ENCODE measurements at regions not wholly inside any gene's neighbourhood (a gene's known extent, or its start where the extent isn't known, plus 50 kb on each side); places are given as distances from the start of the nearest gene placed in this dataset.

GRCh38 chr5:57601996-57602395 lies 119.4 kb upstream of the ACTBL2 start:
- H3K27ac ChIP-seq = no peak overlapping the region
- no peaks in the 10 kb centered on the region for H3K9me3 ChIP-seq
- no peak for TF ChIP-seq Cebpa-rat (IDR thresholded peaks at IDR 0.05)
- no peaks in the 10 kb centered on the region for H3K27me3 ChIP-seq
- H3K4me2 ChIP-seq = no peak overlapping the region
- H3K4me1 ChIP-seq = no peaks in the 10 kb centered on the region
- H3K4me3 ChIP-seq = no peak overlapping the region
- no peaks in the 10 kb centered on the region for H3K36me3 ChIP-seq
- no peaks in the 10 kb centered on the region for H4K20me1 ChIP-seq
- H3K9ac ChIP-seq = no peak overlapping the region

GRCh38 chr5:57600321-57600720 lies 117.7 kb upstream of the ACTBL2 start:
- TF ChIP-seq Cebpa-rat (IDR thresholded peaks at IDR 0.05) = no peak
- no peaks in the 10 kb centered on the region for H3K36me3 ChIP-seq
- H3K4me3 ChIP-seq = no peak overlapping the region
- no peaks in the 10 kb centered on the region for H3K4me1 ChIP-seq
- H3K27ac ChIP-seq = no peak overlapping the region
- H3K9me3 ChIP-seq = no peaks in the 10 kb centered on the region
- H3K4me2 ChIP-seq = no peak overlapping the region
- no peaks in the 10 kb centered on the region for H3K27me3 ChIP-seq
- H4K20me1 ChIP-seq = no peaks in the 10 kb centered on the region
- H3K9ac ChIP-seq = no peak overlapping the region

GRCh38 chr5:57598756-57599155 lies 116.1 kb upstream of the ACTBL2 start:
- Histone ChIP-seq H3K4me2 (no peak overlapping the region), H3K9me3 (no peaks in the 10 kb centered on the region), H3K27me3 (no peaks in the 10 kb centered on the region), H3K9ac (no peak overlapping the region), H3K27ac (no peak overlapping the region), H3K4me1 (no peaks in the 10 kb centered on the region), H3K36me3 (no peaks in the 10 kb centered on the region), H4K20me1 (no peaks in the 10 kb centered on the region), H3K4me3 (no peak overlapping the region)
- no peak for TF ChIP-seq Cebpa-rat (IDR thresholded peaks at IDR 0.05)

- Histone ChIP-seq H3K27me3 (no peaks in the 10 kb centered on the region), H3K9ac (no peak overlapping the region), H3K4me3 (no peak overlapping the region), H3K27ac (no peak overlapping the region), H4K20me1 (no peaks in the 10 kb centered on the region), H3K4me2 (no peak overlapping the region), H3K4me1 (no peaks in the 10 kb centered on the region), H3K9me3 (no peaks in the 10 kb centered on the region), H3K36me3 (no peaks in the 10 kb centered on the region)
- TF ChIP-seq Cebpa-rat (IDR thresholded peaks at IDR 0.05) = no peak
These were observed 115.5 kb upstream of the ACTBL2 start for GRCh38 chr5:57598097-57598496.

- no peak overlapping the region for H3K4me2 ChIP-seq
- TF ChIP-seq Cebpa-rat (IDR thresholded peaks at IDR 0.05) = no peak
- H3K4me3 ChIP-seq = no peak overlapping the region
- no peak overlapping the region for H3K9ac ChIP-seq
- H3K36me3 ChIP-seq = no peaks in the 10 kb centered on the region
- H3K27ac ChIP-seq = no peak overlapping the region
- H3K27me3 ChIP-seq = no peaks in the 10 kb centered on the region
- H4K20me1 ChIP-seq = no peaks in the 10 kb centered on the region
- H3K4me1 ChIP-seq = no peaks in the 10 kb centered on the region
- no peaks in the 10 kb centered on the region for H3K9me3 ChIP-seq
These were observed 112.9 kb upstream of the ACTBL2 start for GRCh38 chr5:57595523-57595991.

- no peak for TF ChIP-seq Cebpa-rat (IDR thresholded peaks at IDR 0.05)
- Histone ChIP-seq H4K20me1 (no peaks in the 10 kb centered on the region), H3K9me3 (no peaks in the 10 kb centered on the region), H3K27ac (no peak overlapping the region), H3K9ac (no peak overlapping the region), H3K27me3 (no peaks in the 10 kb centered on the region), H3K36me3 (no peaks in the 10 kb centered on the region), H3K4me3 (no peak overlapping the region), H3K4me1 (no peaks in the 10 kb centered on the region), H3K4me2 (no peak overlapping the region)
These were observed 111.8 kb upstream of the ACTBL2 start for GRCh38 chr5:57594436-57594835.

GRCh38 chr5:57592236-57592635 lies 109.6 kb upstream of the ACTBL2 start:
- H3K36me3 ChIP-seq = no peaks in the 10 kb centered on the region
- H3K9ac ChIP-seq = no peak overlapping the region
- no peaks in the 10 kb centered on the region for H4K20me1 ChIP-seq
- H3K4me2 ChIP-seq = no peak overlapping the region
- no peaks in the 10 kb centered on the region for H3K27me3 ChIP-seq
- no peak for TF ChIP-seq Cebpa-rat (IDR thresholded peaks at IDR 0.05)
- no peak overlapping the region for H3K4me3 ChIP-seq
- H3K4me1 ChIP-seq = no peaks in the 10 kb centered on the region
- H3K27ac ChIP-seq = no peak overlapping the region
- H3K9me3 ChIP-seq = no peaks in the 10 kb centered on the region

GRCh38 chr5:57586649-57587048 lies 104.0 kb upstream of the ACTBL2 start:
- no peak overlapping the region for H3K4me2 ChIP-seq
- no peaks in the 10 kb centered on the region for H3K4me1 ChIP-seq
- no peak overlapping the region for H3K9ac ChIP-seq
- H3K4me3 ChIP-seq = no peak overlapping the region
- H3K27ac ChIP-seq = no peak overlapping the region
- H3K9me3 ChIP-seq = no peaks in the 10 kb centered on the region
- no peaks in the 10 kb centered on the region for H3K27me3 ChIP-seq
- no peaks in the 10 kb centered on the region for H3K36me3 ChIP-seq
- no peak for TF ChIP-seq Cebpa-rat (IDR thresholded peaks at IDR 0.05)
- H4K20me1 ChIP-seq = no peaks in the 10 kb centered on the region

GRCh38 chr5:57582578-57583070 lies 100.0 kb upstream of the ACTBL2 start:
- no peak overlapping the region for H3K27ac ChIP-seq
- H4K20me1 ChIP-seq = no peaks in the 10 kb centered on the region
- no peak overlapping the region for H3K9ac ChIP-seq
- H3K4me1 ChIP-seq = no peaks in the 10 kb centered on the region
- no peak overlapping the region for H3K4me3 ChIP-seq
- H3K36me3 ChIP-seq = no peaks in the 10 kb centered on the region
- H3K4me2 ChIP-seq = no peak overlapping the region
- no peaks in the 10 kb centered on the region for H3K27me3 ChIP-seq
- H3K9me3 ChIP-seq = no peaks in the 10 kb centered on the region
- no peak for TF ChIP-seq Cebpa-rat (IDR thresholded peaks at IDR 0.05)

- no peak overlapping the region for H3K4me2 ChIP-seq
- H4K20me1 ChIP-seq = no peaks in the 10 kb centered on the region
- H3K36me3 ChIP-seq = no peaks in the 10 kb centered on the region
- no peak for TF ChIP-seq Cebpa-rat (IDR thresholded peaks at IDR 0.05)
- no peaks in the 10 kb centered on the region for H3K4me1 ChIP-seq
- H3K9ac ChIP-seq = no peak overlapping the region
- no peaks in the 10 kb centered on the region for H3K9me3 ChIP-seq
- no peak overlapping the region for H3K4me3 ChIP-seq
- H3K27ac ChIP-seq = no peak overlapping the region
- no peaks in the 10 kb centered on the region for H3K27me3 ChIP-seq
These were observed 99.2 kb upstream of the ACTBL2 start for GRCh38 chr5:57581772-57582171.

GRCh38 chr5:57581222-57581621 lies 98.6 kb upstream of the ACTBL2 start:
- Histone ChIP-seq H3K4me1 (no peaks in the 10 kb centered on the region), H4K20me1 (no peaks in the 10 kb centered on the region), H3K27me3 (no peaks in the 10 kb centered on the region), H3K9ac (no peak overlapping the region), H3K27ac (no peak overlapping the region), H3K9me3 (no peaks in the 10 kb centered on the region), H3K4me3 (no peak overlapping the region), H3K36me3 (no peaks in the 10 kb centered on the region), H3K4me2 (no peak overlapping the region)
- TF ChIP-seq Cebpa-rat (IDR thresholded peaks at IDR 0.05) = no peak

Data from BLaER1 (cell line).